CD14-positive monocyte (primary cell): ENCODE measurements at regions not wholly inside any gene's neighbourhood (a gene's known extent, or its start where the extent isn't known, plus 50 kb on each side); places are given as distances from the start of the nearest gene placed in this dataset.

Experiments
- DNase-seq, 3 donors: peaks; one replicate each; pipeline ENCODE4 v3.0.0-alpha.2; 2011 to 2022
- H2AFZ ChIP-seq: 2 replicates; pipeline ENCODE4 v1.6.0; 2012; ENCODE audit warnings: mild to moderate bottlenecking, low read depth, low read length, inconsistent platforms; ENCODE audit not compliant: insufficient read depth, poor library complexity, severe bottlenecking
- H3K27ac ChIP-seq, 2 donors: 1 replicate in 1 of 2; 2 replicates in 1 of 2; pipeline ENCODE4 v1.5.1; 2012 to 2013; ENCODE audit warnings: low read length in 2 of 2, control low read depth in 1 of 2, inconsistent platforms in 1 of 2, low read depth in 1 of 2, mild to moderate bottlenecking in 1 of 2
- H3K27me3 ChIP-seq, 2 donors: one replicate each; pipeline versions ENCODE4 v1.6.0 to v1.6.1; 2011 to 2013; ENCODE audit warnings: low read length in 2 of 2; ENCODE audit not compliant: control insufficient read depth in 2 of 2, insufficient read depth in 2 of 2
- H3K36me3 ChIP-seq, 2 donors: replicated peaks in 1 of 2; 1 replicate in 1 of 2; 2 replicates in 1 of 2; pipeline versions ENCODE4 v1.5.1 to v1.6.1; 2012 to 2013; ENCODE audit warnings: low read length in 2 of 2, control low read depth in 1 of 2, inconsistent platforms in 1 of 2, mild to moderate bottlenecking in 1 of 2; ENCODE audit not compliant: insufficient read depth in 2 of 2, control insufficient read depth in 1 of 2
- H3K4me1 ChIP-seq, 2 donors: 1 replicate in 1 of 2; 2 replicates in 1 of 2; pipeline versions ENCODE4 v1.5.1 to v1.6.1; 2012 to 2013; ENCODE audit warnings: low read length in 2 of 2, control low read depth in 1 of 2, inconsistent platforms in 1 of 2, mild to moderate bottlenecking in 1 of 2, moderate library complexity in 1 of 2; ENCODE audit not compliant: insufficient read depth in 2 of 2, control insufficient read depth in 1 of 2
- H3K4me2 ChIP-seq: replicated peaks from 2 replicates; pipeline ENCODE3; 2012; ENCODE audit warnings: low read length, moderate library complexity, mild to moderate bottlenecking; ENCODE audit not compliant: poor library complexity, severe bottlenecking; ENCODE audit errors: extremely low read depth
- H3K4me3 ChIP-seq, 3 experiments: fragments of 200-600 bp in 1 of 3; sonication (generic) in 1 of 3; replicated peaks in 1 of 3; 1 replicate in 2 of 3; 2 replicates in 1 of 3; pipeline ENCODE4 v1.5.1; 2011 to 2013; ENCODE audit warnings: low read length in 3 of 3, mild to moderate bottlenecking in 3 of 3, control low read depth in 2 of 3, low read depth in 2 of 3, inconsistent platforms in 1 of 3, moderate library complexity in 1 of 3
- H3K79me2 ChIP-seq: 2 replicates; pipeline ENCODE4 v1.6.0; 2012; ENCODE audit warnings: mild to moderate bottlenecking, control low read depth, inconsistent platforms, low read length, moderate library complexity; ENCODE audit not compliant: insufficient read depth
- H3K9ac ChIP-seq: 2 replicates; pipeline ENCODE4 v1.6.0; 2017; ENCODE audit warnings: low read length, mild to moderate bottlenecking; ENCODE audit not compliant: insufficient read depth, poor library complexity, severe bottlenecking
- H3K9me3 ChIP-seq, 2 donors: replicated peaks in 1 of 2; 1 replicate in 1 of 2; 2 replicates in 1 of 2; pipeline versions ENCODE4 v1.5.1 to v1.6.1; 2012 to 2013; ENCODE audit warnings: low read length in 2 of 2, control low read depth in 1 of 2; ENCODE audit not compliant: control insufficient read depth in 1 of 2, insufficient read depth in 1 of 2
- H4K20me1 ChIP-seq: 2 replicates; pipeline ENCODE4 v1.6.0; 2012; ENCODE audit warnings: mild to moderate bottlenecking, low read length, control low read depth, moderate library complexity; ENCODE audit not compliant: insufficient read depth
- H3K27ac Mint-ChIP-seq, 7 donors: one replicate each; pipeline ENCODE4 v1.8.0; 2020; ENCODE audit warnings: mild to moderate bottlenecking in 7 of 7, mixed read lengths in 7 of 7, moderate library complexity in 6 of 7, inconsistent platforms in 2 of 7
- H3K27me3 Mint-ChIP-seq, 3 donors: one replicate each; pipeline ENCODE4 v1.8.0; 2021 to 2022; ENCODE audit warnings: low read depth in 3 of 3, mild to moderate bottlenecking in 3 of 3, mixed read lengths in 3 of 3, moderate library complexity in 3 of 3, inconsistent platforms in 1 of 3
- H3K36me3 Mint-ChIP-seq, 2 donors: one replicate each; pipeline ENCODE4 v1.8.0; 2020; ENCODE audit warnings: mixed read lengths in 2 of 2, inconsistent platforms in 1 of 2, mild to moderate bottlenecking in 1 of 2
- H3K4me1 Mint-ChIP-seq: one replicate; pipeline ENCODE4 v1.8.0; 2020; ENCODE audit warnings: mild to moderate bottlenecking, mixed read lengths
- H3K4me3 Mint-ChIP-seq, 2 donors: one replicate each; pipeline ENCODE4 v1.8.0; 2020; ENCODE audit warnings: mild to moderate bottlenecking in 2 of 2, mixed read lengths in 2 of 2, moderate library complexity in 1 of 2
- H3K9me3 Mint-ChIP-seq, 7 donors: one replicate each; pipeline ENCODE4 v1.8.0; 2020 to 2022; ENCODE audit warnings: mixed read lengths in 7 of 7, mild to moderate bottlenecking in 6 of 7, moderate library complexity in 6 of 7, inconsistent platforms in 2 of 7
- CTCF ChIP-seq: fragments of 200-600 bp; IDR thresholded peaks from one replicate; pipeline ENCODE4 v1.8.0; 2022; ENCODE audit warnings: antibody characterized with exemption, mild to moderate bottlenecking
- WGBS: methylation state at CpG from one replicate; pipeline ENCODE4 v1.1.5; 2013; ENCODE audit warnings: missing lambda C conversion rate; ENCODE audit not compliant: insufficient coverage; 5-methylcytosine and 5-hydroxymethylcytosine counted together
- intact Hi-C, 2 donors: fragments of 100-400 bp; cut with micrococcal nuclease; formaldehyde crosslinking; loops; one replicate each; pipeline versions ENCODE4 v1.15.0 to v1.15.1; 2023

GRCh38 chr15:31559786-31560185, 233.2 kb downstream of the KLF13 start:
- Histone ChIP-seq H3K4me2 (no peak overlapping the region), H3K36me3 (no peaks in the 10 kb centered on the region)
- peaks cover 0 to 8% (median 1%) of the 10 kb centered on the region in 3 donors for H3K27me3 Mint-ChIP-seq

GRCh38 chr15:31560643-31561042, 234.0 kb downstream of the KLF13 start:
- no peak overlapping the region for H2AFZ ChIP-seq
- H3K9me3 Mint-ChIP-seq: peaks cover 0 to 6% (median 0%) of the 10 kb centered on the region in 7 donors
- 91% methylated on average over 3 of the region's 4 CpGs for WGBS

More at GRCh38 chr15:31559786-31560185, 233.2 kb downstream of the KLF13 start:
- Mint-ChIP-seq H3K4me3 (no peak overlapping the region), H3K36me3 (no peaks in the 10 kb centered on the region), H3K27ac (no peak overlapping the region), H3K9me3 (peaks cover 0 to 5% (median 0%) of the 10 kb centered on the region in 7 donors), H3K4me1 (no peaks in the 10 kb centered on the region)
- intact Hi-C loops: no loop called here
- Histone ChIP-seq H2AFZ (no peak overlapping the region), H3K4me1 (no peaks in the 10 kb centered on the region), H3K27ac (no peak overlapping the region), H4K20me1 (no peaks in the 10 kb centered on the region), H3K27me3 (no peaks in the 10 kb centered on the region), H3K4me3 (no peak overlapping the region), H3K9me3 (no peaks in the 10 kb centered on the region), H3K9ac (no peak overlapping the region), H3K79me2 (no peaks in the 10 kb centered on the region)
- no peak for TF ChIP-seq CTCF
- no peak for DNase-seq
- WGBS: 90% methylated on average over 3 of the region's 3 CpGs

More at GRCh38 chr15:31560643-31561042, 234.0 kb downstream of the KLF13 start:
- intact Hi-C loops: no loop called here
- Histone ChIP-seq H3K27me3 (no peaks in the 10 kb centered on the region), H3K9me3 (no peaks in the 10 kb centered on the region), H3K79me2 (no peaks in the 10 kb centered on the region), H3K9ac (no peak overlapping the region), H3K4me1 (no peaks in the 10 kb centered on the region), H3K36me3 (no peaks in the 10 kb centered on the region), H3K4me2 (no peak overlapping the region), H3K4me3 (no peak overlapping the region), H3K27ac (no peak overlapping the region), H4K20me1 (no peaks in the 10 kb centered on the region)
- H3K4me3 Mint-ChIP-seq: no peak overlapping the region
- H3K27me3 Mint-ChIP-seq: peaks cover 0 to 8% (median 3%) of the 10 kb centered on the region in 3 donors
- no peak for DNase-seq
- no peaks in the 10 kb centered on the region for H3K36me3 Mint-ChIP-seq
- TF ChIP-seq CTCF: no peak
- no peak overlapping the region for H3K27ac Mint-ChIP-seq
- no peaks in the 10 kb centered on the region for H3K4me1 Mint-ChIP-seq
